Right renal cortex interstitium (tissue), 3 donors: ENCODE measurements at regions not wholly inside any gene's neighbourhood (a gene's known extent, or its start where the extent isn't known, plus 50 kb on each side); places are given as distances from the start of the nearest gene placed in this dataset.

ENCODE experiments used
- DNase-seq, 3 donors: peaks; one replicate each; pipeline ENCODE4 v3.0.0-alpha.2; 2013; ENCODE audit warnings: low read depth in 3 of 3, low spot score in 2 of 3

- no peak for DNase-seq
These were observed 524.8 kb upstream of the ID4 start for GRCh38 chr6:19312241-19312978.

- DNase-seq: no peak
These were observed 519.7 kb upstream of the ID4 start for GRCh38 chr6:19317431-19317986.

- no peak for DNase-seq
These were observed 518.2 kb upstream of the ID4 start for GRCh38 chr6:19319005-19319404.

DNA sequence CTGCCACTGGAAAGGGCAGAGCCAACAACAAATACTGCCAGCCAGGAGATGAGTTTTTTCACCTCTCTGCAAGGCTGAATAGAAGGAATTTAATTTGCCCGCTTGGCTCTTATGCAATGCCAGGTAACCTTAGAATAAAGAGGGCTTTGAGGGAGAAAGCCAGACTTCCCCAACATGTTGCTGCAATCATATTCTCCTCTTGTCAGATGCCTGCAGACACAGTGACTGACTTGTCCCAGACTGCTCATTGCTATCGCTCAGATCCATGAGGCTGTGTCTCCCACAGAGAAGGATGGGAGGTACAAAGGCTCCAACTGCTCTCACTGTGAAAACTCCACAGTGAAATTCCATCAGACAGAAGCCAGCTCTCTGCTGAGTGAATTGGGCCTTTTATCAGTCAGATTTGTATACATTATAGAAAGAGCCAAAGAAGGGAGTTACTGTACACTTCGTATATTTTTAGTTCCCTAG is 517.0 kb upstream of the ID4 start:
- DNase-seq: no peak

- DNase-seq: no peak
These were observed 514.3 kb upstream of the ID4 start for GRCh38 chr6:19322691-19323485.

DNA sequence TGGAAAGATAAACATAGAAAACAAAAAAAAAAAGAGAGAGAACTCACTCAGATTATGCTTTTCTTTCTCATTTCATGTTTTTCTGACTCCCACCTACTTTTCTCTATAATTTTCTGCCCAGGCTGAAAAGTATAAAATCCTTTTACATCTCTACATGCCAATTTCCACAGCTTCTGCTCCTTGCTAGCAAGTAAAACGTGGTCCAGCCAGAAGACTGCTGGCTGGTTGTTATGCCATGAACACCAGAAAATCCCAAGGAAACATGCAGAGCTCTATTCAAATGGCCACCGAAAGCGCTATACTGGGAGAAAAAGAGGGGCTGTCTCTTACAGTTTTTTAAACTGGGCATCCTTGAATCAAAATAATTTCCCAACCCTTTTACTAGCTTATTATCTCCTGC is 512.8 kb upstream of the ID4 start:
- no peak for DNase-seq

DNA sequence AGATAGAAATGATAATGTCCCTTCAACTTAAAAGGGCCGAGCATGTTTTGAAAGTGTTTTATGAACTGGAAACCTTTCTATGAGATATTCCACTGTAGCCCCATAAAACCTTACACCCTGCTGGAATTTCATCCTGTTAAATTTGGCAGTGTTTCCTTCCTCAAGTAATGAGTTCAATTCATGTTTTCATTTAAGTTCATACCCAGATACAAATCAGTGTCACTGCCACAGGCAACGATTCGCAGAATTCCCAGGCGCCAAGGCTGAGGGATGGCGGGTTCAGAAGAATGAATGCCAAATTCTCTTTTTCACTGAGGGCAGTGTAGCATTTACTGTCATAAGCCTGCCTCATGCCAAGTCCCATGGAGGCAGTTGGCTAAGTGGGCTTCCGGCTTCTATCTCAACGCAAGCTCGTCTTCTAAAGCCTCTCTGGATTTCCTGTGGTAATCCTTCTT is 511.8 kb upstream of the ID4 start:
- no peak for DNase-seq

GRCh38 chr6:19327241-19327640 is 509.9 kb upstream of the ID4 start:
- DNase-seq: no peak

- DNase-seq: no peak
These were observed 509.5 kb upstream of the ID4 start for GRCh38 chr6:19327661-19328060.

- DNase-seq: no peak
These were observed 508.1 kb upstream of the ID4 start for GRCh38 chr6:19329078-19329477.

GRCh38 chr6:19331089-19331488 is 506.1 kb upstream of the ID4 start:
- no peak for DNase-seq

- DNase-seq: no peak
These were observed 504.2 kb upstream of the ID4 start for GRCh38 chr6:19332806-19333460.

- no peak for DNase-seq
These were observed 503.2 kb upstream of the ID4 start for GRCh38 chr6:19333936-19334335.

GRCh38 chr6:19336579-19336978 is 500.6 kb upstream of the ID4 start:
- DNase-seq: no peak

GRCh38 chr6:19337101-19337500 is 500.1 kb upstream of the ID4 start:
- no peak for DNase-seq

DNA sequence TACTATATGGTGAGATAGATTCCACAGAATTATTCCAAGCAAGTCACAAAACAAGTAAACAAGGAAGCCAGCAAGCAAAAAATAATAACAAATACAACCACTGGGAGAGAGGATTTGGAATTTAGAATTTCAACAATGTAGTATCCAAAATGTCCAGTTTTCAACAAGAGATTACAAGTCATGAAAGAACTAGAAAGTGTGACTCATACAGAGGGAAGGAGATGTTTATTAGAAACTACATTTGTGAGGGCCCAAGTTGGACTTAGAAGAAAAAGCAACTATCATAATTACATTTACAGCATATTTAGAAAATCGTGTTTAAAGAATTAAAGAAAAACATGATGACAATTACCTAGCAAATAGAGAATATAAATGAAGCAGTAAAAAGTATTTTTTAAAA is 494.6 kb upstream of the ID4 start:
- DNase-seq: no peak

- DNase-seq: no peak
These were observed 487.7 kb upstream of the ID4 start for GRCh38 chr6:19349429-19349828.

GRCh38 chr6:19354181-19354580 is 483.0 kb upstream of the ID4 start:
- no peak for DNase-seq

DNA sequence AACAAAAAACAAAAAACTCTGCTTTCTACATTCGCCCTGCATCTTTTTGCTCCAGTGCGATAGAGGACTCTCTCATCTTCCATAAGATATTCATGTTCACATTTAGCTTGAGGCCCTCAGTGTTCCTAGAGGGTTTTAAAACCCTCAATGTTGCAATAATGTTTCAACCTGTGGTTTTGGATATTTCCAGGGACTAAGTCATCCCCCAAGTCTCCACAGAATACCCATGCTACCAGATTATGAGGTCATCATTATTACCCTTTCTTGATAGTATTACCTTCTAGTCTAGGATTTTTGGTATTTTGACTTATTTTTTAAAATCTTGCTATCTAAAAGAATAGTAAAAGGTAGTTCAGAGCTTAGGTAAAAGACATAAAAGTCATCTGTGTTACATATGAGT is 480.5 kb upstream of the ID4 start:
- no peak for DNase-seq

GRCh38 chr6:19362396-19362795 is 474.8 kb upstream of the ID4 start:
- DNase-seq: no peak

DNA sequence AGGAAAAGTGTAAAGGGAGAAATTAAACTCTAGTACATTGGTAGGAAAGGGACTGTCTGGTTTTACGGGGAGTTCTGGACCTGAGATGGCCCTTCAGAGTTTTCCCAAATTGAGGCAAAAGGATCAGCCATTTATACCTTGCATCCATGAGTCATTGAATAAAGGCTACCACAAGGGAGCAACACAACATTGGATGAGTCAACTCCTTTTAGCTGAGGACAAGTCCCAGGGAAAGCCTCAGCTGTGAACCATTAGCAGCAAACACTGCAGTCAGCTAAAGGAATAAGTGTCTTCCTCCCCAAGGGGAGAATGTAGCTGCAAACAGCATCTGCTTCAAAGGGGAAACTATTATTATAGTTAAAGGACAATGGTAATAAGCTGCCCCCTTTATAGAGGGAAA is 468.7 kb upstream of the ID4 start:
- DNase-seq: no peak
